ENCODE measurements at regions not wholly inside any gene's neighbourhood (a gene's known extent, or its start where the extent isn't known, plus 50 kb on each side); places are given as distances from the start of the nearest gene placed in this dataset.
"Not testable (repeated sequence)": the region's sequence is repeated elsewhere in the genome, so short reads cannot be mapped to it uniquely, and the experiment has no call there.

- H3K27me3 ChIP-seq, result peaks cover 0 to 36% (median 18%) of the 10 kb centered on the region in 4 donors
- intact Hi-C loops (cut with DNase I), result no loop called here
These were observed 95.1 kb downstream of the ANXA2R start for GRCh38 chr5:42944989-42945388.

GRCh38 chr5:42943931-42944631 lies 96.0 kb downstream of the ANXA2R start:
- Histone ChIP-seq H3K4me3 (no peak overlapping the region), H3K27me3 (peaks cover 0 to 27% (median 10%) of the 10 kb centered on the region in 4 donors), H3K36me3 (no peaks in the 10 kb centered on the region), H3K9me3 (no peaks in the 10 kb centered on the region), H3K27ac (no peak overlapping the region), H3K4me1 (peaks cover 0 to 9% (median 6%) of the 10 kb centered on the region in 3 donors)
- DNase-seq, result no peak
- TF ChIP-seq CTCF (IDR thresholded peaks at IDR 0.05), result no peak
- no peak for ATAC-seq
- 18 to 21% methylated on average over 39 of the region's 39 CpGs for WGBS, 2 donors
- FAIRE-seq, result no peak
- intact Hi-C loops (cut with DNase I), result no loop called here

More at GRCh38 chr5:42944989-42945388, 95.1 kb downstream of the ANXA2R start:
- FAIRE-seq, result no peak
- peak in 1 of 4 donors; percentile 19 for ATAC-seq
- 85 to 93% methylated on average over 5 of the region's 5 CpGs for WGBS, 2 donors
- no peak for TF ChIP-seq CTCF (IDR thresholded peaks at IDR 0.05)
- H3K4me3 ChIP-seq, result no peak overlapping the region
- H3K27ac ChIP-seq, result no peak overlapping the region
- no peaks in the 10 kb centered on the region for H3K36me3 ChIP-seq
- DNase-seq, result no peak
- no peaks in the 10 kb centered on the region for H3K9me3 ChIP-seq
- H3K4me1 ChIP-seq, result peaks cover 0 to 9% (median 6%) of the 10 kb centered on the region in 3 donors

GRCh38 chr5:42940853-42941252 lies 99.3 kb downstream of the ANXA2R start:
- intact Hi-C loops (cut with DNase I), result no loop called here
- TF ChIP-seq CTCF (IDR thresholded peaks at IDR 0.05), result no peak
- no peak overlapping the region for H3K27ac ChIP-seq
- H3K4me3 ChIP-seq, result no peak overlapping the region
- H3K4me1 ChIP-seq, result peaks cover 0 to 9% (median 6%) of the 10 kb centered on the region in 3 donors
- FAIRE-seq, result no peak
- ATAC-seq, result peak in 3 of 4 donors; percentile 43 to 71 (median 66)
- DNase-seq, result no peak
- peaks cover 0 to 14% (median 2%) of the 10 kb centered on the region in 4 donors for H3K27me3 ChIP-seq
- no peaks in the 10 kb centered on the region for H3K9me3 ChIP-seq
- no peaks in the 10 kb centered on the region for H3K36me3 ChIP-seq

GRCh38 chr5:42932011-42932410 lies 108.1 kb downstream of the ANXA2R start:
- FAIRE-seq; H3K27ac ChIP-seq; ATAC-seq; H3K4me3 ChIP-seq; H3K36me3 ChIP-seq; intact Hi-C loops (cut with DNase I); DNase-seq; H3K4me1 ChIP-seq; H3K9me3 ChIP-seq; H3K27me3 ChIP-seq: not testable (repeated sequence)
- 74 to 79% methylated on average over 8 of the region's 8 CpGs for WGBS, 2 donors

- H3K27ac ChIP-seq; DNase-seq; intact Hi-C loops (cut with DNase I); H3K4me1 ChIP-seq; H3K27me3 ChIP-seq; H3K36me3 ChIP-seq; H3K4me3 ChIP-seq; FAIRE-seq; ATAC-seq; H3K9me3 ChIP-seq: not testable (repeated sequence)
- 80 to 83% methylated on average over 9 of the region's 9 CpGs for WGBS, 2 donors
These were observed 108.7 kb downstream of the ANXA2R start for GRCh38 chr5:42931451-42931850.

- Histone ChIP-seq H3K9me3 (no peaks in the 10 kb centered on the region), H3K36me3 (no peaks in the 10 kb centered on the region), H3K27ac (no peak overlapping the region), H3K27me3 (no peaks in the 10 kb centered on the region), H3K4me3 (no peak overlapping the region), H3K4me1 (no peaks in the 10 kb centered on the region)
- FAIRE-seq, result no peak
- no peak for ATAC-seq
- DNase-seq, result no peak
- intact Hi-C loops (cut with DNase I), result no loop called here
- no peak for TF ChIP-seq CTCF (IDR thresholded peaks at IDR 0.05)
- 59 to 88% methylated on average over 1 of the region's 1 CpG for WGBS, 2 donors
These were observed 109.2 kb downstream of the ANXA2R start for GRCh38 chr5:42930934-42931333.

All from pancreas (tissue), 10 donors.